Spinal cord (tissue), 9 donors: ENCODE measurements at regions not wholly inside any gene's neighbourhood (a gene's known extent, or its start where the extent isn't known, plus 50 kb on each side); places are given as distances from the start of the nearest gene placed in this dataset.
"Not testable (repeated sequence)": the region's sequence is repeated elsewhere in the genome, so short reads cannot be mapped to it uniquely, and the experiment has no call there.

Source experiments
- DNase-seq, 6 donors: peaks; one replicate each; pipeline versions ENCODE4 v3.0.0 to v3.0.0-alpha.2; 2013 to 2015; ENCODE audit warnings: low spot score in 6 of 6, low read depth in 4 of 6
- H3K27ac ChIP-seq: one replicate; pipeline ENCODE4 v1.5.1; 2013; ENCODE audit warnings: low read depth, low read length, control low read depth
- H3K27me3 ChIP-seq: one replicate; pipeline ENCODE4 v1.6.1; 2013; ENCODE audit warnings: low read length; ENCODE audit not compliant: control insufficient read depth, insufficient read depth
- H3K36me3 ChIP-seq: one replicate; pipeline ENCODE4 v1.6.1; 2013; ENCODE audit warnings: low read length; ENCODE audit not compliant: control insufficient read depth, insufficient read depth
- H3K4me1 ChIP-seq: one replicate; pipeline ENCODE4 v1.6.1; 2013; ENCODE audit warnings: low read length; ENCODE audit not compliant: control insufficient read depth, insufficient read depth
- H3K4me3 ChIP-seq: one replicate; pipeline ENCODE4 v1.5.1; 2013; ENCODE audit warnings: low read depth, low read length, control low read depth
- H3K9me3 ChIP-seq: one replicate; pipeline ENCODE4 v1.6.1; 2013; ENCODE audit warnings: low read length; ENCODE audit not compliant: control insufficient read depth, insufficient read depth
- WGBS: methylation state at CpG from one replicate; pipeline ENCODE4 v1.1.5; 2013; ENCODE audit warnings: missing lambda C conversion rate; ENCODE audit not compliant: insufficient coverage; 5-methylcytosine and 5-hydroxymethylcytosine counted together
- donor health status: healthy.

DNA sequence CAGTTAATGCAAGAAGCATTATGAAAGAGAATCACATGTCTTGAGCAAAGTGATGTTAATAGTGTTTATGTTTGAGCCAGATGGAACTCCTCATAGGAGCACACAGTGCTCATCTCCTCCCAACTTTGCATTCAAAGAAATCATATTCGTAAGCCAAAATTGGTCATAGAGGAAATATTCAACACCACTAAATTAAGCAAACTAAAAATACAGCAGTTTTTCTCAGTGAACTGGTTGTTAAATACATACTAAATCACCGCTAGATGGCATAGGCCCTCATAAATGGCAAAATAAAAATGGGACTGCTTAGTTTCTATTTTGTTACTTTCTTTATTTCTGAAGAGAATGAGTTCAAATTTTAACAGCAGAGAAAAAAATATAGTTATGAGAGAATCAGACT, 114.3 kb downstream of the SYT15 start:
- H3K27ac ChIP-seq, H3K4me3 ChIP-seq: not testable (repeated sequence)
- no CpG with 5 or more reads among the region's 2 CpGs for WGBS

GRCh38 chr10:46717264-46717663, 138.3 kb downstream of the SYT15 start:
- not testable (repeated sequence) for H3K4me3 ChIP-seq, H3K4me1 ChIP-seq, DNase-seq, H3K36me3 ChIP-seq, H3K9me3 ChIP-seq, H3K27ac ChIP-seq, H3K27me3 ChIP-seq

More for the DNA sequence above, 114.3 kb downstream of the SYT15 start:
- H3K4me1 ChIP-seq, H3K9me3 ChIP-seq, H3K27me3 ChIP-seq, DNase-seq, H3K36me3 ChIP-seq: not testable (repeated sequence)

- not testable (repeated sequence) for H3K36me3 ChIP-seq, H3K9me3 ChIP-seq, H3K4me1 ChIP-seq, H3K4me3 ChIP-seq, H3K27ac ChIP-seq, H3K27me3 ChIP-seq, DNase-seq
- no CpG with 5 or more reads among the region's 3 CpGs for WGBS
These were observed 139.1 kb downstream of the SYT15 start for GRCh38 chr10:46718014-46718413.

DNA sequence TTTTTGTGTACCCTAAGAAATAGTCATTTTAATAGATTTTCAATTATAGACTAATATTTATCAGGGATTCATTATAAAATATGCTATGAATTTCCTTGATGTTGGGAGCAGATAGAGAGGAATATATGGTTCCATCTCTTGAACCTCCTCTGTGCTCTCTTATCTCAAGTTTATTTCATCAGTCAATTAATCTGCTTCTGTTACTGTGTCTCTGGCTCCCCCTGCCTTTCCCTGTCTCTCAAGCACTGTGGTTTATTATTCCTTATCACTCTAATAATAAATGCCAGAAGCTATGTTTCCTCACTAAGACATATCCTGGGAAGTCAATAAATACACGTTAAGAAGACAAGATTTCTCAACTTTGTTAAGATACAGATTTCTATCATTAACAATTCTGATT, 141.5 kb downstream of the SYT15 start:
- peak in 3 of 6 donors; percentile 1 to 23 (median 18) for DNase-seq
- WGBS = no CpG with 5 or more reads among the region's 1 CpG
- not testable (repeated sequence) for H3K4me1 ChIP-seq, H3K36me3 ChIP-seq, H3K27ac ChIP-seq, H3K9me3 ChIP-seq, H3K4me3 ChIP-seq, H3K27me3 ChIP-seq

DNA sequence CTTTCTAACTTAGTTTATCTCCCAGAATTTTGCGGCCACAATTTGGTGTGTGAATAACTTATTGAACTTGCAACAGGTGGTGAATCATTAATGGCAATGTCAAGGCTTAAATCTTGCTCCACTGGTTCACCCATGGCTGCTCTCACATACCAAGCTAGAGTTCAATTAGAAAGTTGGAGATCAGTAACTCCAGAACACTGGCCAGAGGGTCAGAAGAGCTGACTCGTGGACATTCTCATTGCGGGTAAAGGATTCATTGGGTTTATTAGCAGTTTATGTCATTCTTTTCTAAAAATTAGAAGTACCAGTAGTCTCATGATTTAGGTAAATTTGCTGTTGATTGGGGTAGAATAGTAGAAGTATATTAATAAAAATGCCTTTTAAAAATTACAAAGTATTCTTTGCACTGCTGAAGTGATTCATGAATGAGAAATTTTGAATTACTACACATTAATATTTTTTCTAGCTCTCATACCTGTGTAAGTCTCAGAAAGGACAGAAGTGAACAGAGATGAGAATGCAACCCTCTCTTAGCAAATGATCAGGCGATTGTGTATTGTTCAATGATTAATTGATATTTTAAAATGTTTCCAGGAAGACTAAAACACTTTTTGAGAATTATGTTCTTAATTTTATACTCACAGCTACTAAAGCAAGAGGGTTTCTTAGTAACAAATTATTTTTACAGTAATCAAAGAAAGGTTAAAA, 142.0 kb downstream of the SYT15 start:
- not testable (repeated sequence) for H3K36me3 ChIP-seq, DNase-seq
- no CpG with 5 or more reads among the region's 4 CpGs for WGBS

GRCh38 chr10:46724258-46724657, 145.3 kb downstream of the SYT15 start:
- not testable (repeated sequence) for DNase-seq, H3K27me3 ChIP-seq, H3K27ac ChIP-seq, H3K4me3 ChIP-seq, H3K9me3 ChIP-seq, H3K4me1 ChIP-seq, H3K36me3 ChIP-seq
- no CpG with 5 or more reads among the region's 3 CpGs for WGBS

More for the DNA sequence above, 142.0 kb downstream of the SYT15 start:
- H3K4me3 ChIP-seq, H3K4me1 ChIP-seq, H3K9me3 ChIP-seq, H3K27me3 ChIP-seq, H3K27ac ChIP-seq: not testable (repeated sequence)

- not testable (repeated sequence) for H3K4me1 ChIP-seq, H3K9me3 ChIP-seq, DNase-seq, H3K4me3 ChIP-seq, H3K27me3 ChIP-seq, H3K27ac ChIP-seq, H3K36me3 ChIP-seq
These were observed 149.4 kb downstream of the SYT15 start for GRCh38 chr10:46728359-46728758.

DNA sequence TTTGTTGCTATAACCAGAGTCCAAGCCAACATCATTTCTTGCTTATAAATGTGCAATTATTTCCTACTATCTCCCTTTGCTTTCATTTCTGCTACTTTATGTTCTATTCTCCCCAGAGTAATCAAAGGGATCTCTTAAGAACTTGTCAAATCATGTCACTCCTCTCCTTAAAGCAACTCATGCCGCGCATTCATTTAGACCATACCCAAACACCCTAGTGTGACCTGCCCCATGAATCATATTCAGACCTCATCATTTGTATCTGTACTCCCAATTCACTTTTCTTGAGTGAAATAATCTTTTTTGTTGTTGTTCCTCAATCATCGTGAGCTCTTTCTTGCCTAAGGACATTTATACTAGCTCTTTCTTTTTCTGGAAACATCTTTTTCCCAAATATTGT, 151.8 kb downstream of the SYT15 start:
- H3K9me3 ChIP-seq, H3K4me3 ChIP-seq, DNase-seq, H3K27ac ChIP-seq, H3K36me3 ChIP-seq, H3K27me3 ChIP-seq, H3K4me1 ChIP-seq: not testable (repeated sequence)
- no CpG with 5 or more reads among the region's 3 CpGs for WGBS

DNA sequence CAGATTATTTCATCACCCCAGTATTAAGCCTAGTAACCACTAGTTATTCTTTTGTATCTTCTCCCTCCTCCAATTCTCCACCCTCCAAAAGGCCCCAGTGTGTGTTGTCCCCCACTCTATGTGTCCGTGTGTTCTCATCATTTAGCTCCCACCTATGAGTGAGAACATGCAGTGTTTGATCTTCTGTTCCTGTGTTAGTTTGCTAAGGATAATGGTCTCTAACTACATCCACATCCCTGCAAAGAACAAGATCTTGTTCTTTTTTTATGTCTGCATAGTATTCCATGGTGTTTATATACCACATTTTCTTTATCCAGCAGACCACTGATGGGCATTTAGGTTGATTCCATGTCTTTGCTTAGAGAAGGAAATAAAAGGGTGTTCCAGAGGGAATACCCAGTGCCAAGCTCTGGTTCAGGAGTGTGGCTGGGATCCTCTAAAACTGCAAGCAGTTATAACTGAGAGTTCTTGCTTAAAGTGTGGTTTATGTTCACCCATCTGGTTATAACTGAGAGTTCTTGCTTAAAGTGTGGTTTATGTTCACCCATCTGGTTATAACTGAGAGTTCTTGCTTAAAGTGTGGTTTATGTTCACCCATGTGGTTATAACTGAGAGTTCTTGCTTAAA, 154.8 kb downstream of the SYT15 start:
- DNase-seq, H3K9me3 ChIP-seq, H3K27me3 ChIP-seq, H3K36me3 ChIP-seq, H3K27ac ChIP-seq, H3K4me3 ChIP-seq, H3K4me1 ChIP-seq: not testable (repeated sequence)
- WGBS = no CpG with 5 or more reads among the region's 1 CpG

- H3K9me3 ChIP-seq, H3K36me3 ChIP-seq, H3K4me1 ChIP-seq, H3K4me3 ChIP-seq, H3K27me3 ChIP-seq, DNase-seq, H3K27ac ChIP-seq: not testable (repeated sequence)
These were observed 155.3 kb downstream of the SYT15 start for GRCh38 chr10:46734262-46734642.
